OCI-LY3 (cell line): ENCODE measurements at regions not wholly inside any gene's neighbourhood (a gene's known extent, or its start where the extent isn't known, plus 50 kb on each side); places are given as distances from the start of the nearest gene placed in this dataset.

Experiments
- H2AFZ ChIP-seq: fragments of 200-600, 300-600 bp; shearing (Covaris generic); 2 replicates; pipeline ENCODE4 v1.6.0; 2014; ENCODE audit warnings: antibody characterized with exemption, low read depth, low read length
- H3K27ac ChIP-seq: fragments of 200-600, 300-600 bp; sonication (generic); 2 replicates; pipeline ENCODE4 v1.5.1; 2014; ENCODE audit warnings: mild to moderate bottlenecking, low read length, moderate library complexity, mixed read lengths
- H3K27me3 ChIP-seq: fragments of 200-600, 300-600 bp; sonication (generic); 2 replicates; pipeline ENCODE4 v1.6.1; 2014; ENCODE audit warnings: low read depth, low read length, mixed read lengths
- H3K36me3 ChIP-seq: fragments of 200-600, 300-600 bp; sonication (generic); replicated peaks from 2 replicates; pipeline ENCODE3; 2014; ENCODE audit warnings: low read depth, low read length, mixed read lengths
- H3K4me1 ChIP-seq: fragments of 300-600, 200-600 bp; sonication (generic); 2 replicates; pipeline ENCODE4 v1.6.1; 2014; ENCODE audit warnings: low read length, mixed read lengths
- H3K4me2 ChIP-seq: fragments of 200-600, 300-600 bp; sonication (generic); 2 replicates; pipeline ENCODE4 v1.6.1; 2014; ENCODE audit warnings: low read length, mixed read lengths
- H3K4me3 ChIP-seq: fragments of 300-600, 200-600 bp; sonication (generic); 2 replicates; pipeline ENCODE4 v1.5.1; 2014; ENCODE audit warnings: antibody characterized with exemption, mild to moderate bottlenecking, low read length, moderate library complexity
- H3K79me2 ChIP-seq: fragments of 300-600, 200-600 bp; shearing (Covaris generic); 2 replicates; pipeline ENCODE4 v1.6.1; 2014; ENCODE audit warnings: mild to moderate bottlenecking, low read length, mixed read lengths
- H3K9ac ChIP-seq: fragments of 300-600, 200-600 bp; shearing (Covaris generic); 2 replicates; pipeline ENCODE4 v1.6.0; 2014; ENCODE audit warnings: mild to moderate bottlenecking, low read length, moderate library complexity
- H3K9me3 ChIP-seq: fragments of 200-600, 300-600 bp; shearing (Covaris generic); 2 replicates; pipeline ENCODE4 v1.6.1; 2014; ENCODE audit warnings: low read length, mixed read lengths; ENCODE audit not compliant: insufficient read depth
- H4K20me1 ChIP-seq: fragments of 200-600, 300-600 bp; sonication (generic); 2 replicates; pipeline ENCODE4 v1.6.1; 2016; ENCODE audit warnings: low read length, mixed read lengths; ENCODE audit not compliant: insufficient read depth
- EZH2phosphoT487 ChIP-seq: fragments of 200-600 bp; shearing (Covaris generic); IDR thresholded peaks from 2 replicates; pipeline ENCODE4 v1.6.1; 2018; ENCODE audit warnings: antibody characterized with exemption, mixed run types, low read depth
- TF ChIP-seq, protein P1 (sequence below): fragments of 200-600, 300-600 bp; sonication (generic); IDR thresholded peaks from 2 replicates; pipeline ENCODE4 v1.5.1; 2014; ENCODE audit warnings: antibody characterized with exemption, low read length, low read depth

DNA sequence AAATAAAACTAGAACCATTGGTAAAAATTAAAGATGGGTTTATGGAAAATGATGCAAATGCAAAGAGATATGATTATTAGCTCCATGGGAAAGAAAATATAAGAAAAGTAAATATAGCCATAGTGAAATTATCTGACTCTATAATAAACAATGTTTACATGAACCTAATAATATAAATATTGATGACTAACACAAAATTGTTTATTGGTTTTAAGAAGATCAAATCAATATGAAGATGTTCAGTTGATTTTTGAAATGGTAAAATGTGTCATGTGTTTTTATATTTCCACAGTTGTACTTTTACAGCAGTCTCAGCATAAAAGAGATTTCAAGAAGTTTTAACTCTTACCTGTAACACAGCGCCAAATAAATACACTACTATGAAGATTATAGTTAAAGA, 114.0 kb downstream of the SLC41A2 start:
- Histone ChIP-seq H3K4me1 (peaks cover 31% of the 10 kb centered on the region), H2AFZ (no peak overlapping the region), H3K36me3 (peaks cover 10% of the 10 kb centered on the region), H3K79me2 (no peaks in the 10 kb centered on the region), H3K9ac (no peak overlapping the region), H4K20me1 (no peaks in the 10 kb centered on the region), H3K4me3 (no peak overlapping the region), H3K9me3 (no peaks in the 10 kb centered on the region), H3K27me3 (no peaks in the 10 kb centered on the region), H3K4me2 (no peak overlapping the region), H3K27ac (no peak overlapping the region)
- TF ChIP-seq, protein P1, sequence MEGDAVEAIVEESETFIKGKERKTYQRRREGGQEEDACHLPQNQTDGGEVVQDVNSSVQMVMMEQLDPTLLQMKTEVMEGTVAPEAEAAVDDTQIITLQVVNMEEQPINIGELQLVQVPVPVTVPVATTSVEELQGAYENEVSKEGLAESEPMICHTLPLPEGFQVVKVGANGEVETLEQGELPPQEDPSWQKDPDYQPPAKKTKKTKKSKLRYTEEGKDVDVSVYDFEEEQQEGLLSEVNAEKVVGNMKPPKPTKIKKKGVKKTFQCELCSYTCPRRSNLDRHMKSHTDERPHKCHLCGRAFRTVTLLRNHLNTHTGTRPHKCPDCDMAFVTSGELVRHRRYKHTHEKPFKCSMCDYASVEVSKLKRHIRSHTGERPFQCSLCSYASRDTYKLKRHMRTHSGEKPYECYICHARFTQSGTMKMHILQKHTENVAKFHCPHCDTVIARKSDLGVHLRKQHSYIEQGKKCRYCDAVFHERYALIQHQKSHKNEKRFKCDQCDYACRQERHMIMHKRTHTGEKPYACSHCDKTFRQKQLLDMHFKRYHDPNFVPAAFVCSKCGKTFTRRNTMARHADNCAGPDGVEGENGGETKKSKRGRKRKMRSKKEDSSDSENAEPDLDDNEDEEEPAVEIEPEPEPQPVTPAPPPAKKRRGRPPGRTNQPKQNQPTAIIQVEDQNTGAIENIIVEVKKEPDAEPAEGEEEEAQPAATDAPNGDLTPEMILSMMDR: no peak
- TF ChIP-seq EZH2phosphoT487: no peak

DNA sequence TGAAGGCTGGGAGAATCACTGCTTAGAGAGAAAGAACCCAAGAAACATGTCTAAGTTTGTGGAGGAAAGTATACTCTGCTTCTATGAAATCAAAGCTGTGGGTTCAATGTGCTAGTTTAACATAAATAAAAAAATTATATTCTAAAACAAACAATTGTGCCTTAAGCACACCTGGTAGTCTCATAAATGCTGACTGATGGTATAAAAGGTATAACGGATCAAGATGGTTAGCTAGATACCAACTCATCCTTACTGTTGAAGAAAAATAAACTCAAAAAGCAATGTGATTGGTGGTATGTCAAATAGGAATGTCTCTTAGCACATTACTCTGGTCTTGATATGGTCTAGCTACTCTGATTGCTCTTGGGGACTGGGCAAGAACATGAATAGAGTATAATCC, 117.8 kb downstream of the SLC41A2 start:
- Histone ChIP-seq H3K4me3 (no peak overlapping the region), H3K79me2 (no peaks in the 10 kb centered on the region), H3K27ac (no peak overlapping the region), H3K9ac (no peak overlapping the region), H2AFZ (no peak overlapping the region), H3K4me1 (peaks cover 15% of the 10 kb centered on the region), H3K9me3 (no peaks in the 10 kb centered on the region), H4K20me1 (no peaks in the 10 kb centered on the region), H3K27me3 (no peaks in the 10 kb centered on the region), H3K36me3 (peaks cover 5% of the 10 kb centered on the region), H3K4me2 (no peak overlapping the region)
- no peak for TF ChIP-seq EZH2phosphoT487
- TF ChIP-seq, protein P1: no peak

DNA sequence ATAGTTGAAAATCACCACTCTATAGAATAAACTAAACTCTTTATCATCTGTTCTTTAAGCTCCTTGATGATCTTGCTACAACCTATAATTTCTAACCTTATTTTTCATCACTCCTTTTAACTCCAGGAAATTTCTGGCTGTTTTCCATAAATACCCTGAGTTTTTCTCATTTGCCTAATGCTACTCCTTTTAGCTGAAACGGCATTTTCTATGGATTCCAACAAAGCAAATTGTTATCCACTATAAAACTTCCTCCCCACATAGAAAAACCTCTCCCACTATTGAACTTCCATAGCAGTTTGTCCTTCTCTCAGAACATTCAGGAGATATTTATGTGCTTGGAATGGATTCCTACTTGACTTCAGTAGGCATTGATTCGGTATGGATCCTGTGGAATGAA, 122.8 kb downstream of the SLC41A2 start:
- peaks cover 4% of the 10 kb centered on the region for H3K36me3 ChIP-seq
- no peak overlapping the region for H3K9ac ChIP-seq
- TF ChIP-seq EZH2phosphoT487: no peak
- TF ChIP-seq, protein P1: no peak
- H2AFZ ChIP-seq: no peak overlapping the region
- no peaks in the 10 kb centered on the region for H3K79me2 ChIP-seq
- H4K20me1 ChIP-seq: no peaks in the 10 kb centered on the region
- peaks cover under 1% of the 10 kb centered on the region; the same call in 1 of the 2 replicates for H3K4me1 ChIP-seq
- H3K27ac ChIP-seq: no peak overlapping the region
- H3K4me2 ChIP-seq: no peak overlapping the region
- no peaks in the 10 kb centered on the region for H3K9me3 ChIP-seq
- H3K27me3 ChIP-seq: no peaks in the 10 kb centered on the region
- H3K4me3 ChIP-seq: no peak overlapping the region

DNA sequence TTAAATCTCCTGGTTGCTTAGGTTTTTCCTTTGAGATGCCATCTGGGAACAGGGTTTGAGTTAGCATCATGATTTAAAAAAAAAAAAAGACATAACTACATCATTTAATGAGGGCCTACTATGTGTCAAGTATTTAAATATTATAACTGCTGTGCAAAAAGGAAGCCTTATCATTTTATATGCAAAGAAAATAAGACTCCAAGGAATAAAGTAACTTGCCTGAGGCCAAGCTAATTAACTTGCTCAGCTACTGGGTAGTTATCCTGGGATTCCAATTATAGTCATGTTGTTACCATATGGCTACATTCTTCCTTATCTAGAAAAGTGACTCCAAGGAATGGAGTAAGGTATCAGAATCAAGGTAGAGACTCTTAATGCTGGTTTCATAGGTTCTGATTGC, 123.5 kb downstream of the SLC41A2 start:
- H3K36me3 ChIP-seq: peaks cover 3% of the 10 kb centered on the region
- H3K79me2 ChIP-seq: no peaks in the 10 kb centered on the region
- no peak overlapping the region for H2AFZ ChIP-seq
- no peaks in the 10 kb centered on the region for H3K27me3 ChIP-seq
- no peak overlapping the region for H3K9ac ChIP-seq
- no peaks in the 10 kb centered on the region for H3K9me3 ChIP-seq
- TF ChIP-seq, protein P1: no peak
- no peaks in the 10 kb centered on the region for H3K4me1 ChIP-seq
- no peak overlapping the region for H3K4me2 ChIP-seq
- H3K27ac ChIP-seq: no peak overlapping the region
- no peak overlapping the region for H3K4me3 ChIP-seq
- H4K20me1 ChIP-seq: no peaks in the 10 kb centered on the region
